GM19468 (cell line): ENCODE measurements at regions not wholly inside any gene's neighbourhood (a gene's known extent, or its start where the extent isn't known, plus 50 kb on each side); places are given as distances from the start of the nearest gene placed in this dataset.
"Not testable (repeated sequence)": the region's sequence is repeated elsewhere in the genome, so short reads cannot be mapped to it uniquely, and the experiment has no call there.

Experiments
- ATAC-seq: cut with Tn5 transposase; IDR thresholded peaks from one replicate; pipeline ENCODE4 v1.9.1; 2021; ENCODE audit warnings: mild to moderate bottlenecking, moderate library complexity, moderate number of reproducible peaks; ENCODE audit not compliant: unreplicated experiment; ENCODE audit errors: extremely low read depth

DNA sequence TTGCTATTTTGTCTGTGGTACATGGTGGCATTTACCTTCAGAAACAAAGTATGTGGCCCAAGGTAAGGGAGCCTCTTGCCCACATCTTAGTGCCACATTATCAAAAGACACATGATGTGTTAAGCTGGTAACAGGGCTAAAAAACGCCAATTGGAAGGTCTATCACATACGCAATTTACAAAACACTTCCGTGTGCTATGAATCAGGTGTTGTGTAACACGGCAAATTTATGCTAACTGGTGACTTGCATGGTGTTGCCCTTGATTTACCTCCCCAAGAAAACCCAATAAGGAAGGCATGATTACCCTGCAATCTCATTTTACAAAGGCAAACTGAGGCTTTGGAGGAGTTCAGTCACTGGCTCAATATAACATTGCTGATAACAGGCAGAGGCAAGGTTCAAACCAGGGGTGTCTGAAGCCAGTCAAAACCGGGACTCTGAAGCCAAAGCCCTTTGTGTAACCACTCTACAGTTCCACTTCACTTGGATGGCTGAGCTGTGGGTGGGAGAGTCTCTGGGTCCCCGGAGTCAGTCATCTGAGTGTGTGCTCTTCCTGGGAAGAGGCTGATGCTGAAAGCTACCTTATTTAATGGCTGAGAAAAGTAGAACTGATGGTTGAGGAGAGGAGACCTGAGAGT is 103.9 kb upstream of the BCL6 start:
- ATAC-seq = no peak

DNA sequence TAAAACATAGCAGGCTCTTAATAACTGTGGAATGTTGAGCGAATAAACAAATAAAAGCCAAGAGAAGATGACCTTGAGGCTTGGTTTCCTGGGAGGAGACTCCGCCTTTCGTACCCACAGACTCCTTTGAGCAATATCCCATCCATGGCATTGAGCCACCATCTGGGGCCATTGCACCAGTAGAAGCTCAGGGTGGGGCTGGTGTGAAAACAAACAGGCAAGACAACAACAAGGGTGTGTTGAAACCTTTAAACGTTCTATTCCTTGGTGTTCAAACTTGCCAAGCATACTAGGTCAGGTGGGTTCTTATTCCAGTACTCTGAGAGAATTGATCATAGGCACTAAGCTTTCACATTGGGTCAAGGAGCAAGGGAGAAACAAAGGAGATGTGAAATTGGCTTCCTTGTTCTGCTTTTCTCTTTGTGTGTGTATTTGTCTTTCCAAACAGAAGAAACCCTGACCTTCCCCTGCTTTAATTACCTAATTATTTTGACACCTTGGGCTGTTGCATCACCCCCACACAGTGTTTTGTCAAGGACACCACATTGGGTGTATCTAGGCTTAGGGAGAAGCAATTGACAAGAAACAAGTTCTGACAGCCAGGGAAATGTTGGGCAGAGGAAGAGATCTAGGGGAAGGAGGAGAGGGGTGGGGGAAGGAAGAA is 105.1 kb upstream of the BCL6 start:
- no peak for ATAC-seq

DNA sequence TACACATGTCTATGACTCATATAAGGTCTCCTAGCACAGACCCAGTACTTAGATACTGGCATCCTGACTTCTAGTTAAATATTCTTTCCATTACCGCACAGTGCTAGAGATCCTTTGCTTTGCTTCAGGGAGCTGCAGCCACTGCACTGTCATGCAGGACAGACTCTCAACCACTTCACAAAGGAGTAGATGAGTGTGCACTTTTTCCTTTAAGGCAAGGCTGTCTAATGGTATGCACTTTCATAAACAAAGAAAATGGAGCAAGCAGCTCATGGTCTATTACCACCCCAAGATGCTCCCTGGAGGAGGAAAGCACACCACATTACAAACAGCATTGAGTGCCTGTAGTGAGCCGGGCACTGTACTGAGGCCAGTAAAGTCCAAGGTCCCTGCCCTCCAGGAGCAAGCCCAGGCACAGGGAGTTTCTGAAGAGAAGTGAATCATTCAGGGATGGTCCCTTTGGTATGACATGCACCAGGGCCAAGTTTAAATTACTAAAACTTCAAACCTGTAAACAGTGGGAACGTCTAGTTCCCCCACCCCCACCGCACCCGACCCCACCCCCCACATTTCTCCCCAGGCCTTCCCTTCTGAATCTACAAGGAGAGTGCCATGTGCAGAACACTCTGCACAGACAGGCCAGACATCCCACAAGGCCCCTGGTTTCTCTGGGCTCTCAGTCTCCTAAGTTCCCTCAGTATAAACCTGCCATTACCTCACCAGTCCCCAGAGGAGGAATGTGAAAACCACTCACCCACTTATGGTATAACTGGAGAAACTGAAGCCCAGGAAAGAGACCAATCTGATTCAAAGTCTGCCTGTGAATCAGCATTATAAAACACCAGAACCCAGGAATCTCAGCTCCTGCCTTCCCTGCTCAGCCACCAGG is 107.8 kb upstream of the BCL6 start:
- no peak for ATAC-seq

DNA sequence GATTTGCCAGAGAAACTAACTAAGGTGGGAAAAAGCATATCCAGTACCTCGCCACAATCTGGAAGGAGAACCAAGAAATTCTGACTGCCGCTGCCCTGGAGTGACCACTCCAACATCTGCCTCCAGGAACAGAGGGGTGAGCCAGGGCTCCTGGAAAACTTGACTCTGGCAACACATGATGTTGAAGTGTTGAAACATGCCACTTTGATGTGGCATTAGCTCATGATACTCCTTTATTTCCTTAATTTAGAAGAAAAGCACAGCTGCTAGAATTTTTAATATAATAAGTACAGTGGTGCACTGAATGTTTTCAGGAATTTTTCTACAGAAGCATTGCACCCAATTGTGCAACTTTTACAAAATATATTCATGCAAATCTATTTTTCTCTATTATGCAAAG is 109.9 kb upstream of the BCL6 start:
- no peak for ATAC-seq

DNA sequence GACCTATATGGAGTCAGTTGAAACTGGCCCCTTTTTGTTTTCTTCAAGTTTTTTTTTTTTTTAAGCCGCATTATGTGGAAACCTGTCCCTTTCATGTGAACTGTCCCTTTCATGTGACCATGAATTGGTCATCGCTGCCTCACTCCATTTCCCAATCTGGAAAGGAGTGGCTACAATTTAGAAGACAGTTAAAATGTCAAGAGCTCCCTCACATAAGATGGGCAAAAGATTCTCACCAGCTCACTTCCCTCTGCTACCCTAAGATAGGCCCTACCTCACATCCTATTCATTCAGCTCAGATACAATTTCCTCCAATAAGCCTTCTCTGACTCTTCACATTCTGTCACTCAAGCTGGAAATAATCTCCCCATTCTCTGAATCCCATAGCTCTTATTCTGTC is 111.3 kb upstream of the BCL6 start:
- no peak for ATAC-seq

DNA sequence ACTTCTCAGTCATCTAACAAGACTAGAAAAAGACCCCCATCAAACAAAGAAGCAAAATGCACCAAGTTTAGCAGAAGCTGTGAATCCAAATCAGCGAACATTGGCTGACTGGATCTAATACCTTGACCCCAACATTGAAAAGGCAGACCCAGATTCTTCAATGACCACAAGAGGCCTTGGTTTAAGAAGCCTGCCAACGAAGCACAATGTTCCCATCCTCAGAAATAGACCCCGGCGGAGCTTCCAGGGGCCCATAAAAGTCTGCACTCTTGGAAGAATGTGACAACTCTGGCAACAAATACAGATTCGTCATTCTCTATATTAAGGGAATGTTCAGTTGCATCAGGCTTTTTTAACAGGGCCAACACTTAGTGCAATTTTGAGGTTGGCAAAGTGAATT is 112.8 kb upstream of the BCL6 start:
- ATAC-seq = no peak

DNA sequence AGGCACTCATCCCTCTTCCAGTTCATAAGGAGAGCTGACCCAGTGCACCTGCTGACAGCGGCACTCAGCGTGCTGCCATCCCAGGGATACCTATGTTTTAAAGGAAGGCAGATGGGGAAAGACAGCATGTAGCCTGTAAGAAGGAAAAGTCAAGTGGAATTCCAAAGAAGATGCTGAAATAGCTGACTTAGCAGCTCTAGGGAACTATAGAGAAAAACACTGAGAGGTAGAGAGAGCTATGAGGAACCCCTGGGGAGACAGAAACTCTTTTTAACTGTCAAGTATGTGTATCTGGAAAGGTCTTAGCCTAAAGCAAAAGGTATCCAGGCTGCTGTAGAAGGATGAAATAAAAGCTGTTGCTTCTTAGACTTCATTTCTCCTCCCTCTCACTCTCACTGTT is 113.4 kb upstream of the BCL6 start:
- ATAC-seq = no peak

DNA sequence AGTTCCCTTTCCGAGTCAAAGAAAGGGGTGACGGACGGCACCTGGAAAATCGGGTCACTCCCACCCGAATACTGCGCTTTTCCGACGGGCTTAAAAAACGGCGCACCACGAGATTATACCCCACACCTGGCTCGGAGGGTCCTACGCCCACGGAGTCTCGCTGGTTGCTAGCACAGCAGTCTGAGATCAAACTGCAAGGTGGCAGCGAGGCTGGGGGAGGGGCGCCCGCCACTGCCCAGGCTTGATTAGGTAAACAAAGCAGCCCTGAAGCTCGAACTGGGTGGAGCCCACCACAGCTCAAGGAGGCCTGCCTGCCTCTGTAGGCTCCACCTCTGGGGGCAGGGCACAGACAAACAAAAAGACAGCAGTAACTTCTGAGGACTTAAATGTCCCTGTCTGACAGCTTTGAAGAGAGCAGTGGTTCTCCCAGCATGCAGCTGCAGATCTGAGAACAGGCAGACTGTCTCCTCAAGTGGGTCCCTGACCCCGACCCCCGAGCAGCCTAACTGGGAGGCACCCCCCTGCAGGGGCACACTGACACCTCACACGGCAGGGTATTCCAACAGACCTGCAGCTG is 117.5 kb upstream of the BCL6 start:
- ATAC-seq = not testable (repeated sequence)

DNA sequence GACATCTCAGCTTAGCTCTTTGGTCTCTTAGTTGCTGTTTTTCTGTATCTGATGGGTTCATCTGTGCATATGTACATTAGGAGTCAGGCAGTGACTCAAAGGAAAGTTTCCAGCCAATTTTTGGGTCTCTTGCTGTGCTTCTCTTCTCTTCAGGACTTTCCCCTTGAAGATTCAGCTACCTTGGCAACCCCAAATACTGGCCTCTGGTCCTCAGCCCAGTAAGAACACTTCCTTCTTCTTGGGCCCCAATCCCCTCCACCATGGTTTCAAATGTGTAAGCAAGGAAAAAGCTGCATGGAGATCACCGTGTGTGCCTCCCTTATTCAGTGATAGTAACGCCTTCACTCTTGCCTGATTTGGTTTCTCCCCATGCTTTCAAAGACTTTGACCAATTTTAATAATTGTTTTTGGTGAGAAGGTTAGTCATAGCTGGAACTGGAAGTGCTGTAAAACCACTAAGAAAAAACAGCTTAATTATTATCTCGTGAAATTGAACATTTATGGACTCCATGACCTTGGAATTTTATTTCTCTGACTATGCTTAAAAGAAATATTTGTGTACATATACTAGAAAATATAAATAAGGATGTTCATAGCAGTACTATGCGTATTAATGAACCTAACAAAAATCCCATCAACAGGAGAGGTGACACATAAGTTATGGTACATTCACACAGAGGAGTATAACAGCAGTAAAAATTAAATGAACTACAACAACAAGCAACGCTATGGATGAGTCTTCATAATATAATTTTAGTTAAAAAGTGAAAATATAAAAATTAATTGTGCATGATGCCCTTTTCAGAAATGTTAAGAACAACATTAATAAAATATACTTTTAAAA is 125.3 kb upstream of the BCL6 start:
- no peak for ATAC-seq

DNA sequence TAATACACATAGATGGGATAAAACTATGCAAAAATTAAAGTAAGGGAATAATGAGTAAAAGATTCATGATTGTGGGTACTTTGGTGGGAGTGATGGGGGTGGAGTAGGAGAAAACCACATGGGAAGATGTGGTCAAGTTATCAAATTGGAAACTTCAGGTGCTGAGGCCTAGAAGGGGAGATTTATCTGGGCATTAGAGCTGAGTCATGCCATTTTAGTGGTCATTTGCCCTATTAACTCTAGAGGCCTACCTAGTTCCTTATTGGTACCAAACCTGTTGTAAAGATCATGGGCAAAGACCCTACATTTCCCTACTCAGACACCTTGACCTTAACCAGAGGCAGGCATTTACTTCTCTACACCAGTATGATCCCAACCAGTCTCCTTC is 125.9 kb upstream of the BCL6 start:
- ATAC-seq = no peak

DNA sequence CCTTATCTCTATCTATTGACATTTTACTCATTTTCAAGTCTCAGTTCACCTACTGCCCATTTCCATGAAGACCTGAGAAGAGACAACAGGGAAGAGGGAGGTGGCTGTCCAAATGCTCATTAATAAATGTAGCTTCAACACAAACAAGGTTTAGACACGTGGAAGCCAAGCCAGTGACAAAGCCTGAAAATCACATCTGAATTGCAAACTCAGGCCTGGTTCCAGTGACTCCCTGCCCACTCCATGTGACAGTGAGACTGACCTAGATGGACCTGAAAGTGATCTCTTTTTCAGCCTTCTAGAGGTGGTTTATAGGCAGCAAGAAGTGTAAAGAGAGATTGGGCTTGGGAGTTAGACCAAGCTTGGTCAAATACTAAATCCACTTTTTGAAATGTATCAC is 126.6 kb upstream of the BCL6 start:
- ATAC-seq = no peak

DNA sequence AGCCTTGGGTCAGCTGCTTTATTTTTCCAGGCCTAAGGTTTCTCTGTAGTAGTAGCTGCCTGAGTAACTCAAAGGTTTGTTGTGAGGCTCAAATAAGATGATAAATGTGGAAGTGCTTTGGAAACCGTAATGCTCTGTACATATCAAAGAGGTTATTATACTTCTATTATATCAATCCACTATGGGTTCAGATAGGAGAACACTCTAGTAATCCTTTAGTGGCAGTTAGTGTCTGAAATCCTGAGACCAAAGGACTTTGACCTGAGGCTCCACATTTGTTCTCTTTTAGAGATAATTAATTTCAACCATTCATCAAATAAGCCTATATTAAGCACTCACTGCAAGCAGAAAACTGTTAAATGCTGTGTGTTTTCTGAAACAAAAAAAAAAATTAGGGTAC is 128.6 kb upstream of the BCL6 start:
- ATAC-seq = no peak

DNA sequence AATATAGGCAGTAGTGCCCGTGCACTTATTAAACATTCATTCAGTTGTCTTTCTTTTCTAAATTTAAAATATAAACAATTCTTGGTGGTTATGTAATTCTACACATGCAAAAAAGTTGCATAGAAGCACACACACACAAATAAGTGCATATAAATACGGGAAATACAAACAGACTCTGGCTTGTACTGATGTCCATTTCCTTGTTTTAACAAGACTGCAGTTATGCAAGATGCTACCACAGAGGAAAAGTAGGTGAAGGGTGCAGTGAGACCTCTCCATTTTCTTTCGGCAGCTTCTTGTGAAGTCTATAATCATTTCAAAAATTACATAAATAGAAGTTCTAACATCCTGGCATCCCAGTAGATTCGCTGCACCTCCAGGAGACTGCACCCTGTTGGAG is 130.6 kb upstream of the BCL6 start:
- ATAC-seq = no peak

DNA sequence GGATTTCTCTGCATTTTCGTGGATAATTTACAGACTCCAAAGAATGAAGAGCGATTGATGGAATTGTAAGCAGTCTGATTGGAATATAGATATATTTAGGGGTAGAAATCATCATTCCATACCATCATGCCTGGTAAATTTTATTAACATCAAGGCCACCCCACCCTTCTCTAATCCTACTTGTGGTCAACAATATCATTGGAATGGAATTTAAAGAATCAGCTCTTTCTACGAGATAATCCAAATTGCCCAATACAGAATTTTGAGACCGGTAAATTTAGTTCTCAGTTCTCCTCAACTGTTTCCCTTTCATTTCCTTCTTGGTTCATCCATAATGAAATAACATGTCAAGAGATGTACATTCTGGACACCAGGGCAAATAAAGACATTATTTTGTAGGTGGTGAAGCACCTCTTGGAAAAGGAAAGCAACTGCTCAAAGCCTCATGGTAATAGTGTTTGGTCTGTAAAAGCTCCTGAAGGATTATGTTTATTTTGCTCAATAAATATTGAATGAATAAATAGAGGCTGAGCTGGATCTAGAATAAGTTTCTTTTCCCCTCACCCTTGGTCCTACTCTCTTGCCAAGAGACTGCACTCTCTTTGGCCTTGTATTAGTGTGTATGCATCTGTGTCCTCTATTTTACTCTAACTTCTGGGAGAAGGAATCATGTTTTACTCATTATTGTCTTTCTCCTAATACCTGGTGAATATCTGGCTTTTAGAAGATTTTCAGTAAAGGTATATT is 133.7 kb upstream of the BCL6 start:
- no peak for ATAC-seq

DNA sequence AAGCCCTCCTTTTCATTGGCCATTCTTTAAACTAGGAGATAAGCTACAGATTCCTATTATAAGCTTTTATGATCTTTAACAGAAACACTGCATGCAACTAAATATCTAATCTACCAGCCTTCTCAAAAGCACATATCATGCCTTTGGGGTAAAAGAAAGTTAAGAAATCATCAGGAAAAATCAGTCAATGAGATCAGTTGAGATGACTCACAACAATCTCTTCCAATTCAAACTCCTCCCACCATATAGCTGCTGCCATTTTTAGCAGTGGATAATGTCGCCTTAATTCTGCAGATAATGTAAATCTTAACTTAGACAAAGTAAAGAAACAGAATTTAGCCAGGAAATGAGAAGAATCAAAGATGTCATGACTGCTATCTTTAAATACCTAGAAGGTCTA is 135.2 kb upstream of the BCL6 start:
- no peak for ATAC-seq

DNA sequence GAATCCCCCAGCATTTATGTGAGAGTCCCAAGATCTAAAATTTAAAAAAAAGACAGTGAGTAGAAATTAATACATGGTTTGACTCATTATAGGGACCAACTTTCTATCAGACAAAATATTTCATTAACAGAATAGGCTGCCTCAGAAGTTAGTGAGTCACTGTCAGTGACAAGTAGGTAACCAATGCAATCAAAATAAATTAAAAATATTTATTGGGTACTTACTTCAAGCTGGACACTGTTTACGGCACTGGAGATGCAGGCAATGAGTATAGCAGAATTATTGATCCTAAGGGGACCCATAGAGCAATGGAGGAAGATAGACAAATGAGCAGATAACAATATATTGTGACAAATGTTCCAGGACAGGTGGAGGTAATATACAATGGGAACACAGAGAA is 135.6 kb upstream of the BCL6 start:
- ATAC-seq = no peak

DNA sequence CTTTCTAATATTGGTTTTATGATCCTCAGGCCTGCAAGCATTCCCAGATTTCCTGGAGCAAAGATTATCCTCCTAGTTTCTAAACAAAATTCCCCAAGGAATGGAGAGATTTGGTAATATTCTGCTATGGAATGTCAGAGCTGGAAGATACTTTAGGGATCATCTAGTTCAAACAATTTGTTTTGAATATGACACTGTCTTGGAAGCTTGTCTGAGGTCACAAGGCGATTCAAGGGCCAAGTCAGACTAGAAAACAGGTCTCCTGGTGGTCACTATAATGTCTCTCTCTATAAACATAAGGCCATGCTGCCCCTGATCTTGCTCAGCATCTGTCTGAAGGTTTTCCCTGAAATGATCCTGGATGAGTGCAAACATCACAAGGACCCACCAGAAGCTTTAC is 143.4 kb upstream of the BCL6 start:
- no peak for ATAC-seq

DNA sequence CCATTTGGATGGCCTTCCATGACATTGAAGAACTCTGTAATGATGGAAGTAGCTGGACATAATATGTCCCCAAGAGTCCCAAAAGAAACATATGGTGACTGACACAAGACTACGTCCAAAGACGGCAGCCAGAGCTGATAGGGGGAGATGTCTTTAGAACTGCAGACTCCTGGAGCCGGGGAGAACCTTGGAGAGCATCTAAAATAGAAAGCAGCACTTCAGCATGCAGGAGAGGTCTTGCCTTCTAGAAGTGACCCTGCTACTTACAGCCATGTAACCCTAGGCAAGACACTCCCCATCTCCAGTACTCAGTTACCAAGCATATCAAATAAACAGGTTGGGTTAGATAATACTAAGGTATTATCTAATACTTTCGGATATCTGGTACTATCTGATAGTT is 143.8 kb upstream of the BCL6 start:
- no peak for ATAC-seq

DNA sequence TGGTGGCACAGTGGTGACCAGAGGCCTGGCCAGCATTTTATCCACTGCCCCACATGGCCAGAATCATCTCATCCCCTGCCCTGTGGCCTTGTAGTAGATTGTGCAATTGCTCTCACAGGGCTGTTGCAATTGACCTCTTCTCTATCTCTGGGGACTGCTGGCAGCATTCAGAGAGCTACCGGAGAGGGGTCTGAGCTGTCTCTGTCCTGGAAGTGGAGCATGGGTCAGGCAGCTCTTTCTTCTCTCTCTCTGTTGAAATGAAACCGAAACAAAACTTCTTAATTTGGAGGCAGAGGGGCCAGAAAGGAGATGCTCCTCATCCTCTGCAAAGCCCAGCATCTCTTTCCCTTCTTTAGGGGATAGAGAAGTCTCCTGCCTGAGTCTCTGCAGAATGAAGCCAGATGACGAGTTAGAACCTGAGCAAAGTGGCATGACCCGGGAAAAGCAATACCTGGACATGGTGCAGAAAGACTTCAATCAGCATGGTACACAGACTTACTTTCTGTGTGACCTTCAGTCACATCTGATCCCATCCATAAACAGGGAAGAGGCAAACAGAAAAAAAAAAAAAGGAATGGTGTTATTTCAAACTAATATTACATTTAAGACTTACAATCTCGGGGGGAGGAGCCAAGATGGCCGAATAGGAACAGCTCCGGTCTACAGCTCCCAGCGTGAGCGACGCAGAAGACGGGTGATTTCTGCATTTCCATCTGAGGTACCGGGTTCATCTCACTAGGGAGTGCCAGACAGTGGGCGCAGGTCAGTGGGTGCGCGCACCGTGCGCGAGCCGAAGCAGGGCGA is 144.5 kb upstream of the BCL6 start:
- ATAC-seq = no peak
